H1 (cell line): ENCODE measurements at regions not wholly inside any gene's neighbourhood (a gene's known extent, or its start where the extent isn't known, plus 50 kb on each side); places are given as distances from the start of the nearest gene placed in this dataset.
"Not testable (repeated sequence)": the region's sequence is repeated elsewhere in the genome, so short reads cannot be mapped to it uniquely, and the experiment has no call there.

Experiments
- CTCF ChIA-PET: fragments of 300-600 bp; sonication (Branson Sonifier 250); formaldehyde crosslinking; loops from one replicate; lab custom pipeline; 2021; ENCODE audit not compliant: partially characterized antibody; lab: Charles Lee
- POLR2A ChIA-PET: fragments of 300-600 bp; sonication (Branson Sonifier 250); formaldehyde crosslinking; loops from one replicate; lab custom pipeline; 2021; ENCODE audit warnings: inconsistent platforms; ENCODE audit not compliant: partially characterized antibody; lab: Charles Lee
- DNase-seq, 2 experiments: peaks; one replicate each; pipeline versions ENCODE4 v3.0.0 to v3.0.0-alpha.2; 2010 to 2022; ENCODE audit warnings: low spot score in 2 of 2, low read depth in 1 of 2, mixed read lengths in 1 of 2
- FAIRE-seq: peaks from 2 replicates; lab custom pipeline; 2011; peaks lifted over from hg19 to GRCh38; lab: Jason Lieb, UNC
- H2AFZ ChIP-seq: 2 replicates; pipeline ENCODE4 v1.8.1; 2012; ENCODE audit warnings: low read length, inconsistent platforms
- H2AK5ac ChIP-seq: 2 replicates; pipeline ENCODE4 v1.6.1; 2013; ENCODE audit warnings: low read depth, low read length
- H2BK120ac ChIP-seq: replicated peaks from 2 replicates; pipeline ENCODE3; 2013; ENCODE audit warnings: low read depth, low read length, inconsistent platforms
- H2BK12ac ChIP-seq: 2 replicates; pipeline ENCODE4 v1.6.1; 2013; ENCODE audit warnings: low read depth, low read length
- H2BK15ac ChIP-seq: 2 replicates; pipeline ENCODE4 v1.6.1; 2013; ENCODE audit warnings: low read length
- H2BK20ac ChIP-seq: 2 replicates; pipeline ENCODE4 v1.6.1; 2013; ENCODE audit warnings: low read length
- H2BK5ac ChIP-seq: 2 replicates; pipeline ENCODE4 v1.6.1; 2013; ENCODE audit warnings: low read depth, low read length
- H3K14ac ChIP-seq: 2 replicates; pipeline ENCODE4 v1.6.1; 2013; ENCODE audit warnings: inconsistent platforms; ENCODE audit not compliant: insufficient read length
- H3K18ac ChIP-seq: 2 replicates; pipeline ENCODE4 v1.6.1; 2013; ENCODE audit warnings: low read length; ENCODE audit errors: extremely low read depth
- H3K23ac ChIP-seq: 2 replicates; pipeline ENCODE4 v1.6.1; 2013; ENCODE audit warnings: inconsistent platforms; ENCODE audit not compliant: insufficient read length
- H3K23me2 ChIP-seq: 2 replicates; pipeline ENCODE4 v1.6.1; 2013; ENCODE audit warnings: low read depth, low read length
- H3K27ac ChIP-seq: 2 replicates; pipeline ENCODE4 v1.6.1; 2011; ENCODE audit warnings: low read depth, low read length, inconsistent platforms
- H3K27me3 ChIP-seq, 4 experiments: replicated peaks in 1 of 4; 1 replicate in 1 of 4; 2 replicates in 3 of 4; pipeline versions ENCODE4 v1.6.1 to v1.8.1; 2011 to 2013; ENCODE audit warnings: low read length in 3 of 4, mild to moderate bottlenecking in 3 of 4, inconsistent platforms in 2 of 4, mixed read lengths in 2 of 4, moderate library complexity in 1 of 4; ENCODE audit not compliant: control insufficient read depth in 3 of 4, insufficient read depth in 3 of 4; ENCODE audit errors: extremely low read depth in 1 of 4
- H3K36me3 ChIP-seq, 4 experiments: 2 replicates each; pipeline versions ENCODE4 v1.6.1 to v1.8.1; 2011 to 2013; ENCODE audit warnings: mild to moderate bottlenecking in 4 of 4, low read length in 3 of 4, moderate library complexity in 2 of 4, control low read depth in 1 of 4, inconsistent platforms in 1 of 4; ENCODE audit not compliant: insufficient read depth in 4 of 4, control insufficient read depth in 2 of 4
- H3K4ac ChIP-seq: replicated peaks from 2 replicates; pipeline ENCODE3; 2013; ENCODE audit warnings: low read length, low read depth, mixed read lengths, inconsistent platforms; ENCODE audit not compliant: insufficient read length
- H3K4me1 ChIP-seq, 4 experiments: replicated peaks in 1 of 4; 1 replicate in 1 of 4; 2 replicates in 3 of 4; pipeline versions ENCODE4 v1.6.1 to v1.8.1; 2011 to 2013; ENCODE audit warnings: low read length in 3 of 4, inconsistent platforms in 2 of 4, mixed read lengths in 1 of 4; ENCODE audit not compliant: insufficient read depth in 4 of 4, control insufficient read depth in 3 of 4
- H3K4me2 ChIP-seq, 2 experiments: 2 replicates each; pipeline versions ENCODE4 v1.6.1 to v1.8.1; 2011 to 2013; ENCODE audit warnings: low read depth in 2 of 2, low read length in 2 of 2, control low read depth in 1 of 2, inconsistent platforms in 1 of 2, mild to moderate bottlenecking in 1 of 2; ENCODE audit not compliant: insufficient read depth in 1 of 2
- H3K4me3 ChIP-seq, 4 experiments: fragments of 200-600, 300-600 bp in 1 of 4; sonication (generic), shearing (Covaris generic), sonication (Bioruptor Twin) in 1 of 4; 2 replicates each; pipeline versions ENCODE4 v1.5.1 to v1.8.1; 2011 to 2016; ENCODE audit warnings: low read length in 4 of 4, low read depth in 3 of 4, control low read depth in 2 of 4, inconsistent platforms in 2 of 4, mild to moderate bottlenecking in 2 of 4, mixed read lengths in 1 of 4, moderate library complexity in 1 of 4; ENCODE audit not compliant: insufficient read depth in 2 of 4; ENCODE audit errors: extremely low read depth in 1 of 4
- H3K56ac ChIP-seq: replicated peaks from 2 replicates; pipeline ENCODE3; 2013; ENCODE audit warnings: low read depth, mild to moderate bottlenecking, mixed read lengths, low read length, inconsistent platforms; ENCODE audit not compliant: insufficient read length
- H3K79me1 ChIP-seq: 2 replicates; pipeline ENCODE4 v1.6.1; 2013; ENCODE audit warnings: low read depth, low read length, control low read depth
- H3K79me2 ChIP-seq, 2 experiments: 2 replicates each; pipeline versions ENCODE4 v1.6.1 to v1.8.1; 2012 to 2013; ENCODE audit warnings: low read length in 2 of 2, mild to moderate bottlenecking in 2 of 2, inconsistent platforms in 1 of 2; ENCODE audit not compliant: insufficient read depth in 2 of 2, control insufficient read depth in 1 of 2
- H3K9ac ChIP-seq, 4 experiments: replicated peaks in 1 of 4; 1 replicate in 1 of 4; 2 replicates in 3 of 4; pipeline versions ENCODE4 v1.6.1 to v1.8.1; 2011 to 2013; ENCODE audit warnings: low read depth in 3 of 4, low read length in 3 of 4, control low read depth in 2 of 4, mild to moderate bottlenecking in 2 of 4, moderate library complexity in 2 of 4, inconsistent platforms in 1 of 4; ENCODE audit errors: extremely low read depth in 1 of 4
- H3K9me3 ChIP-seq, 2 experiments: 2 replicates each; pipeline versions ENCODE4 v1.6.1 to v1.8.1; 2012 to 2013; ENCODE audit warnings: mild to moderate bottlenecking in 2 of 2, moderate library complexity in 2 of 2, control low read depth in 1 of 2, inconsistent platforms in 1 of 2, low read depth in 1 of 2, low read length in 1 of 2, mixed read lengths in 1 of 2; ENCODE audit not compliant: insufficient read depth in 2 of 2
- H4K20me1 ChIP-seq, 2 experiments: replicated peaks in 1 of 2; 2 replicates each; pipeline versions ENCODE3 to v1.8.1; 2011 to 2013; ENCODE audit warnings: inconsistent platforms in 2 of 2, low read length in 2 of 2, mild to moderate bottlenecking in 1 of 2; ENCODE audit not compliant: insufficient read depth in 2 of 2, control insufficient read depth in 1 of 2
- H4K5ac ChIP-seq: 2 replicates; pipeline ENCODE4 v1.6.1; 2013; ENCODE audit warnings: low read length, low read depth, mixed read lengths, inconsistent platforms; ENCODE audit not compliant: insufficient read length
- H4K8ac ChIP-seq: 2 replicates; pipeline ENCODE4 v1.8.0; 2013; ENCODE audit warnings: mild to moderate bottlenecking, moderate library complexity, low read length, inconsistent platforms; ENCODE audit not compliant: insufficient read depth; ENCODE audit errors: extremely low read depth
- H4K91ac ChIP-seq: replicated peaks from 2 replicates; pipeline ENCODE3; 2013; ENCODE audit warnings: low read length, mixed read lengths, inconsistent platforms; ENCODE audit not compliant: insufficient read length
- WGBS, 2 experiments: shearing (Covaris generic) in 1 of 2; methylation state at CpG; one replicate each; pipeline versions ENCODE4 v1.1.6 to v1.1.7; 2013 to 2015; ENCODE audit warnings: low lambda C conversion rate in 2 of 2, mixed read lengths in 2 of 2, inconsistent platforms in 1 of 2, low coverage in 1 of 2, missing lambda C conversion rate in 1 of 2; ENCODE audit not compliant: insufficient replicate concordance in 2 of 2, insufficient coverage in 1 of 2, insufficient read length in 1 of 2; ENCODE audit errors: extremely low coverage in 1 of 2, missing lambda C conversion rate in 1 of 2; 5-methylcytosine and 5-hydroxymethylcytosine counted together

- H2BK12ac ChIP-seq, H3K79me1 ChIP-seq, H2AK5ac ChIP-seq, FAIRE-seq, POLR2A ChIA-PET, H4K8ac ChIP-seq, H3K4ac ChIP-seq, H4K5ac ChIP-seq, H3K36me3 ChIP-seq, H3K4me2 ChIP-seq, H4K20me1 ChIP-seq, H3K18ac ChIP-seq, H3K9ac ChIP-seq, H2BK20ac ChIP-seq, H2BK120ac ChIP-seq, H3K27me3 ChIP-seq, H3K23me2 ChIP-seq, H3K4me3 ChIP-seq, H4K91ac ChIP-seq, H2AFZ ChIP-seq, DNase-seq, H3K27ac ChIP-seq, H3K56ac ChIP-seq, H3K14ac ChIP-seq, H2BK15ac ChIP-seq, H3K79me2 ChIP-seq, H3K23ac ChIP-seq, H2BK5ac ChIP-seq, H3K4me1 ChIP-seq: not testable (repeated sequence)
- 90% methylated on average over 17 of the region's 17 CpGs; no CpG with 5 or more reads in 1 of the 2 experiments for WGBS, 2 experiments
- H3K9me3 ChIP-seq: peaks cover 6 to 21% of the 10 kb centered on the region in 2 experiments; a peak in 2 of 4 replicates
- CTCF ChIA-PET: interaction anchor here (1.5 kb wide), 1 partner anchor 159 kb away, joined by 4 read pairs; no protein-coding TSS in a partner anchor
These were observed 90.3 kb downstream of the DLEU7 start for GRCh38 chr13:50753221-50753620.
